WI38 (cell line): ENCODE measurements at regions not wholly inside any gene's neighbourhood (a gene's known extent, or its start where the extent isn't known, plus 50 kb on each side); places are given as distances from the start of the nearest gene placed in this dataset.

Experiments used
- H3K4me3 ChIP-seq: 2 replicates; pipeline ENCODE4 v1.5.1; 2011; ENCODE audit warnings: low read depth, mild to moderate bottlenecking, control low read depth, low read length
- TF ChIP-seq, protein P1 (sequence below): IDR thresholded peaks from 2 replicates; pipeline ENCODE4 v1.5.1; 2012; ENCODE audit warnings: low read depth, mild to moderate bottlenecking, control low read depth, low read length

- H3K4me3 ChIP-seq: no peak overlapping the region
- TF ChIP-seq, protein P1, sequence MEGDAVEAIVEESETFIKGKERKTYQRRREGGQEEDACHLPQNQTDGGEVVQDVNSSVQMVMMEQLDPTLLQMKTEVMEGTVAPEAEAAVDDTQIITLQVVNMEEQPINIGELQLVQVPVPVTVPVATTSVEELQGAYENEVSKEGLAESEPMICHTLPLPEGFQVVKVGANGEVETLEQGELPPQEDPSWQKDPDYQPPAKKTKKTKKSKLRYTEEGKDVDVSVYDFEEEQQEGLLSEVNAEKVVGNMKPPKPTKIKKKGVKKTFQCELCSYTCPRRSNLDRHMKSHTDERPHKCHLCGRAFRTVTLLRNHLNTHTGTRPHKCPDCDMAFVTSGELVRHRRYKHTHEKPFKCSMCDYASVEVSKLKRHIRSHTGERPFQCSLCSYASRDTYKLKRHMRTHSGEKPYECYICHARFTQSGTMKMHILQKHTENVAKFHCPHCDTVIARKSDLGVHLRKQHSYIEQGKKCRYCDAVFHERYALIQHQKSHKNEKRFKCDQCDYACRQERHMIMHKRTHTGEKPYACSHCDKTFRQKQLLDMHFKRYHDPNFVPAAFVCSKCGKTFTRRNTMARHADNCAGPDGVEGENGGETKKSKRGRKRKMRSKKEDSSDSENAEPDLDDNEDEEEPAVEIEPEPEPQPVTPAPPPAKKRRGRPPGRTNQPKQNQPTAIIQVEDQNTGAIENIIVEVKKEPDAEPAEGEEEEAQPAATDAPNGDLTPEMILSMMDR: no peak
These were observed 612.1 kb downstream of the MRPL39 start for GRCh38 chr21:24995216-24995615.

DNA sequence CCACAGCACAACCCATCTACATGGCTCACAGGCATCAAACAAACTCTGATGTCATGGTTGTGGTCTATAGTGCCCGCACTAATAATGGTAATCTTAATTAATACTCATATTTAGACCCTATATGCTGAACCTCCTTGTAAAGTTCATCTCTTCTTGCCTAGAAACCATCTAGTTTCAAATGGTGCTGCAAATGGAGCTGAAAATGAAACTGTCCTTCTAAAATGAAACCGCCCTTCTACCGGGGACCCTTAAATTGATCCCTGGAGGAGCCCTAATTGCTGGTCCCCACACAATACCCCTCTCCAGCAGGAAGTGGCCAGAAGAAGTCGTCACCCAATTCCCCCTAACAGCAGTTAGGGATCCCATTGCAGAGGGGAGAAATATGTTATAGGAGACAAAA lies 612.6 kb downstream of the MRPL39 start:
- no peak overlapping the region for H3K4me3 ChIP-seq
- TF ChIP-seq, protein P1: no peak

- TF ChIP-seq, protein P1: no peak
- no peak overlapping the region for H3K4me3 ChIP-seq
These were observed 617.8 kb downstream of the MRPL39 start for GRCh38 chr21:24989516-24989915.

DNA sequence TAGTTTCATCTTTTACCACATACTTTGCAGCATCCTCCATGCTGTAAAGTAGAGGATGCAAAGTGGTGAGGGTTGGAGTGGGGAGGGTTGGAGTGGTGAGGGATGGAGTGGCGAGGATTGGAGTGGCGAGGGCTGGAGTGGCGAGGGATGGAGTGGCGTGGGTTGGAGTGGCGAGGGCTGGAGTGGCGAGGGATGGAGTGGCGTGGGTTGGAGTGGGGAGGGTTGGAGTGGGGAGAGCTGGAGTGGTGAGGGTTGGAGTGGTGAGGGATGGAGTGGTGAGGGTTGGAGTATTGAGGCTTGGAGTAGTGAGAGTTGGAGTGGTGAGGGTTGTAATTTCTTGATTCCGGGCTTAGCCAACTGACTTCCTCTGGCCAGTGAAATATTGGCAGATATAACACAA lies 618.3 kb downstream of the MRPL39 start:
- no peak overlapping the region for H3K4me3 ChIP-seq
- TF ChIP-seq, protein P1: no peak

DNA sequence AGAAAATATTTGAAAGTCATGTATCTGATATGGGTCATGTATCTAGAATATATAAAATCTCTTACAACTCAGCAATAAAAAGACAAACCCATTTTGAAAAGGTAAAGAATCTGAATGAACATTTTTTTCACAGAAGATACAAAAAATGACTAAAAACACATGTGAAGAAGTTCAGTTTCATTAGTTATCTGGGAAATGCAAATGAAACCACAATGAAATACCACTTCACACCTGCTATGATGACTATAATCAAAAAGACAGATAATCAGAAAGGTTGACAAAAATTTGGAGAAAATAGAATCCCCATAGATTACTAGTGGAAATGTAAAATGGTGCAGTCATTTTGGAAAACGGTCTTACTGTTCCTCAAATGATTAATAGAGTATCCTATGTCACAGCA lies 631.0 kb downstream of the MRPL39 start:
- TF ChIP-seq, protein P1: no peak
- no peak overlapping the region for H3K4me3 ChIP-seq

GRCh38 chr21:24969068-24969467 lies 638.2 kb downstream of the MRPL39 start:
- TF ChIP-seq, protein P1: no peak
- H3K4me3 ChIP-seq: no peak overlapping the region

DNA sequence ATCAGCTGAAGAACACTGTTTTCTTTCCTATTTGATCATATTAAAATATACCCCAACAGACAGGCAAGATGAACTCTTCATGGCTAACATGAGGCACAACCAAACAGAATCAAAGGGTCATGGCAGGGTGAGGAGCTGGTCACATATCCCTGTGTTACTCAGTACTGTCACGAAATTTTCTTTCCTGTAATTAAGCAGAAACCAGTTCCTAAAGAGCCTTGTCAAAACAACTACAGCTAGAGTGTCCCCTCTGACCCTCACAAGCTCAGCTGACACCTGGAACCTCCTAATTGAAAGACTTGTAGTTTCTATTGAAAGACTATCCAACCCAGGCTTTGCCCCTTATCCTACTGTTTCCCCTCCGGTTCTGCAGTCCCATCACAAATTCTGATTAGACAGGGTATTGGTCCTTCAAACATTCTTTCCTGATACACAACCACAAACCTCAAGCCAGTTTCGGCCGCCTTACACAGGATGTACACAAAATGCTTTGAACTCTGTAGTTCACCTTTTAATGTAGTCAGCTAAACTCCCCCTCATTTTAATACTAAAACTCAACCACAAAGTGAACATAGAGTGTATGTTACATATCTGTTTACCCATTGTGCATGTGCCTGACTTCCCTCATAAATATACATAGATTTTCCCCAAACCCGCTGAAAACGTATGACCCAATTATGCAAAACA lies 651.9 kb downstream of the MRPL39 start:
- TF ChIP-seq, protein P1: no peak
- no peak overlapping the region for H3K4me3 ChIP-seq
